Activated naive CD4-positive, alpha-beta T cell treated with anti-CD3 and anti-CD28 coated beads for 36 hours (primary cell): ENCODE measurements at regions not wholly inside any gene's neighbourhood (a gene's known extent, or its start where the extent isn't known, plus 50 kb on each side); places are given as distances from the start of the nearest gene placed in this dataset.

ENCODE experiments used
- CTCF ChIA-PET: fragments of 350-600 bp; sonication (Branson Sonifier 250); formaldehyde crosslinking; loops from one replicate; lab custom pipeline; 2021; ENCODE audit warnings: antibody characterized with exemption; lab: Charles Lee
- DNase-seq: peaks from one replicate; pipeline ENCODE4 v3.0.0-alpha.2; 2020
- H3K27ac Mint-ChIP-seq: one replicate; pipeline ENCODE4 v1.8.0; 2021; ENCODE audit warnings: mild to moderate bottlenecking, mixed read lengths
- H3K27me3 Mint-ChIP-seq: one replicate; pipeline ENCODE4 v1.8.0; 2021; ENCODE audit warnings: low read depth, mixed read lengths
- H3K36me3 Mint-ChIP-seq: one replicate; pipeline ENCODE4 v1.8.0; 2021; ENCODE audit warnings: low read depth, mixed read lengths
- H3K4me1 Mint-ChIP-seq: one replicate; pipeline ENCODE4 v1.8.0; 2021; ENCODE audit warnings: low read depth, mixed read lengths
- H3K4me3 Mint-ChIP-seq: one replicate; pipeline ENCODE4 v1.8.0; 2021; ENCODE audit warnings: mild to moderate bottlenecking, moderate library complexity, mixed read lengths
- H3K9me3 Mint-ChIP-seq: one replicate; pipeline ENCODE4 v1.8.0; 2021; ENCODE audit warnings: mixed read lengths
- intact Hi-C: fragments of 100-400 bp; cut with micrococcal nuclease; formaldehyde crosslinking; loops from one replicate; pipeline ENCODE4 v1.15.1; 2023

- DNase-seq, result no peak
- Mint-ChIP-seq H3K4me1 (no peaks in the 10 kb centered on the region), H3K27ac (no peak overlapping the region), H3K9me3 (no peaks in the 10 kb centered on the region), H3K4me3 (no peak overlapping the region), H3K27me3 (no peaks in the 10 kb centered on the region), H3K36me3 (no peaks in the 10 kb centered on the region)
- intact Hi-C loops, result no loop called here
- CTCF ChIA-PET, result no interaction called here
These were observed 54.4 kb upstream of the STUM start for GRCh38 chr1:226494092-226494609.

GRCh38 chr1:226495716-226496115 is 52.8 kb upstream of the STUM start:
- Mint-ChIP-seq H3K27me3 (no peaks in the 10 kb centered on the region), H3K36me3 (no peaks in the 10 kb centered on the region), H3K4me1 (no peaks in the 10 kb centered on the region), H3K27ac (no peak overlapping the region), H3K4me3 (no peak overlapping the region), H3K9me3 (no peaks in the 10 kb centered on the region)
- DNase-seq, result no peak
- intact Hi-C loops, result no loop called here
- CTCF ChIA-PET, result no interaction called here

- no peak overlapping the region for H3K4me3 Mint-ChIP-seq
- H3K9me3 Mint-ChIP-seq, result no peaks in the 10 kb centered on the region
- intact Hi-C loops, result no loop called here
- CTCF ChIA-PET, result no interaction called here
- no peaks in the 10 kb centered on the region for H3K27me3 Mint-ChIP-seq
- no peaks in the 10 kb centered on the region for H3K36me3 Mint-ChIP-seq
- no peak overlapping the region for H3K27ac Mint-ChIP-seq
- no peaks in the 10 kb centered on the region for H3K4me1 Mint-ChIP-seq
- no peak for DNase-seq
These were observed 52.0 kb upstream of the STUM start for GRCh38 chr1:226496453-226497015.

DNA sequence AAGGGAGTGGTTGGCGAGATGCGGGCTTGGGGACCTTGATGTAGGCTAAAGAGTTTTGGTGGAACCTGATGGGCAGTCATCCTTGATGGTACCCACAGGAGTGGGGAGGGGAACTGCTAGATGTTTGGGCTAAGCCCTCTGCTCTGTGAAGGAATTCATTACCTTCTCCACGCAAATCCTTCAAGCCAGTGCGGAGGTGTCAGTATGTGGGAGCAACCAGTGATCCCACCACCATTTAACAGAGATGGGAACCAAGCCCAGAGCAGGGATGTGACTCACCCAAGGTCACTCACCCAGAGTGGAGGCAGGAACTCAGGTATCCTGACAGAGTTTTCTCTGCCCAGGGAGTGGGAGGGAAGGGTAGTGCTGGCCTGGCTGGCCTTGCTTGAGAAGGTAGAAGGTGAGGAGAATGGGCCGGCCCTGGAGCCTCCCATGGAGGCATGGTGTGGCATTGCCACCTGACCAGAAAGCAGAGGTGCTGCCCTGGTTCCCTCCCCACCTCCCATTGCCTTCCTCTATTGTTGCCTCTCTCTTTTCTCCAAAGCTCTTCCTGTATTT is 51.2 kb upstream of the STUM start:
- DNase-seq, result no peak
- H3K4me3 Mint-ChIP-seq, result no peak overlapping the region
- no peaks in the 10 kb centered on the region for H3K27me3 Mint-ChIP-seq
- no peaks in the 10 kb centered on the region for H3K36me3 Mint-ChIP-seq
- H3K4me1 Mint-ChIP-seq, result no peaks in the 10 kb centered on the region
- H3K27ac Mint-ChIP-seq, result no peak overlapping the region
- CTCF ChIA-PET, result no interaction called here
- intact Hi-C loops, result no loop called here
- no peaks in the 10 kb centered on the region for H3K9me3 Mint-ChIP-seq

- CTCF ChIA-PET, result interaction anchor here (0.5 kb wide), 1 partner anchor 403 kb away, joined by 4 read pairs; no protein-coding TSS in a partner anchor
- intact Hi-C loops, result no loop called here
These were observed 50.4 kb upstream of the STUM start for GRCh38 chr1:226497991-226498639.

GRCh38 chr1:226498640-226499008 is 49.9 kb upstream of the STUM start:
- H3K4me1 Mint-ChIP-seq, result no peaks in the 10 kb centered on the region
- CTCF ChIA-PET, result interaction anchor here (0.5 kb wide), 1 partner anchor 402 kb away, joined by 4 read pairs; no protein-coding TSS in a partner anchor
- H3K27ac Mint-ChIP-seq, result no peak overlapping the region
- intact Hi-C loops, result no loop called here
- H3K27me3 Mint-ChIP-seq, result peaks cover 2% of the 10 kb centered on the region
- DNase-seq, result no peak
- H3K36me3 Mint-ChIP-seq, result no peaks in the 10 kb centered on the region
- H3K4me3 Mint-ChIP-seq, result no peak overlapping the region
- H3K9me3 Mint-ChIP-seq, result no peaks in the 10 kb centered on the region

More at GRCh38 chr1:226497991-226498639, 50.4 kb upstream of the STUM start:
- no peak for DNase-seq
- Mint-ChIP-seq H3K4me1 (no peaks in the 10 kb centered on the region), H3K4me3 (no peak overlapping the region), H3K27ac (no peak overlapping the region), H3K36me3 (no peaks in the 10 kb centered on the region), H3K9me3 (no peaks in the 10 kb centered on the region), H3K27me3 (peaks cover 2% of the 10 kb centered on the region)
